NCI-H2196 treated with DMSO at 0.1 percent for 48 hours (cell line): ENCODE measurements at regions not wholly inside any gene's neighbourhood (a gene's known extent, or its start where the extent isn't known, plus 50 kb on each side); places are given as distances from the start of the nearest gene placed in this dataset.
"Not testable (repeated sequence)": the region's sequence is repeated elsewhere in the genome, so short reads cannot be mapped to it uniquely, and the experiment has no call there.

Experiments used
- DNase-seq: peaks from one replicate; lab custom pipeline; 2025; ENCODE audit not compliant: unreplicated experiment; lab: John Stamatoyannopoulos, UW

GRCh38 chr2:192407692-192408091 is 213.0 kb upstream of the TMEFF2 start:
- no peak for DNase-seq

- no peak for DNase-seq
Measured at GRCh38 chr2:192398236-192398635, 203.5 kb upstream of the TMEFF2 start.

- DNase-seq, result no peak
Measured at GRCh38 chr2:192394605-192395004, 199.9 kb upstream of the TMEFF2 start.

- DNase-seq, result no peak
Measured at GRCh38 chr2:192391041-192391440, 196.3 kb upstream of the TMEFF2 start.

- no peak for DNase-seq
Measured at GRCh38 chr2:192390401-192390800, 195.7 kb upstream of the TMEFF2 start.

GRCh38 chr2:192384191-192384590 is 189.5 kb upstream of the TMEFF2 start:
- not testable (repeated sequence) for DNase-seq

GRCh38 chr2:192381082-192381481 is 186.3 kb upstream of the TMEFF2 start:
- no peak for DNase-seq

- no peak for DNase-seq
Measured at GRCh38 chr2:192379736-192380135, 185.0 kb upstream of the TMEFF2 start.

GRCh38 chr2:192377173-192377572 is 182.4 kb upstream of the TMEFF2 start:
- DNase-seq, result no peak

- DNase-seq, result no peak
Measured at GRCh38 chr2:192373754-192374153, 179.0 kb upstream of the TMEFF2 start.

- DNase-seq, result no peak
Measured at GRCh38 chr2:192373221-192373620, 178.5 kb upstream of the TMEFF2 start.

GRCh38 chr2:192369969-192370368 is 175.2 kb upstream of the TMEFF2 start:
- DNase-seq, result no peak

- DNase-seq, result no peak
Measured at GRCh38 chr2:192357217-192357616, 162.5 kb upstream of the TMEFF2 start.

GRCh38 chr2:192354512-192355244 is 159.9 kb upstream of the TMEFF2 start:
- no peak for DNase-seq

- DNase-seq, result no peak
Measured at GRCh38 chr2:192347542-192347941, 152.8 kb upstream of the TMEFF2 start.

- DNase-seq, result no peak
Measured at GRCh38 chr2:192345287-192345686, 150.6 kb upstream of the TMEFF2 start.

- DNase-seq, result no peak
Measured at GRCh38 chr2:192333642-192334041, 138.9 kb upstream of the TMEFF2 start.

GRCh38 chr2:192328297-192328696 is 133.6 kb upstream of the TMEFF2 start:
- DNase-seq, result no peak

GRCh38 chr2:192327576-192327975 is 132.8 kb upstream of the TMEFF2 start:
- no peak for DNase-seq

GRCh38 chr2:192315543-192315942 is 120.8 kb upstream of the TMEFF2 start:
- no peak for DNase-seq

GRCh38 chr2:192314800-192315481 is 120.2 kb upstream of the TMEFF2 start:
- DNase-seq, result no peak

GRCh38 chr2:192313773-192314172 is 119.0 kb upstream of the TMEFF2 start:
- DNase-seq, result no peak
